Sigmoid colon (tissue), 6 donors: ENCODE measurements at regions not wholly inside any gene's neighbourhood (a gene's known extent, or its start where the extent isn't known, plus 50 kb on each side); places are given as distances from the start of the nearest gene placed in this dataset.

Experiments
- DNase-seq: peaks from one replicate; pipeline ENCODE4 v3.0.0-alpha.2; 2019
- H3K27ac ChIP-seq, 4 donors: fragments of 200-600 bp; sonication (generic); one replicate each; pipeline ENCODE4 v1.5.1; 2016 to 2019; ENCODE audit warnings: mild to moderate bottlenecking in 1 of 4
- H3K27me3 ChIP-seq, 3 donors: fragments of 200-600 bp; sonication (generic); one replicate each; pipeline ENCODE4 v1.5.1; 2019; ENCODE audit warnings: mild to moderate bottlenecking in 1 of 3
- H3K36me3 ChIP-seq, 4 donors: fragments of 200-600 bp; sonication (generic); one replicate each; pipeline ENCODE4 v1.5.1; 2016 to 2019
- H3K4me1 ChIP-seq, 4 donors: fragments of 200-600 bp; sonication (generic); one replicate each; pipeline ENCODE4 v1.5.1; 2017 to 2019
- H3K4me3 ChIP-seq, 4 donors: fragments of 200-600 bp; sonication (generic); one replicate each; pipeline ENCODE4 v1.5.1; 2017 to 2019; ENCODE audit warnings: mild to moderate bottlenecking in 2 of 4, moderate library complexity in 1 of 4
- H3K9me3 ChIP-seq, 4 donors: fragments of 200-600 bp in 3 of 4; sonication (generic) in 3 of 4; one replicate each; pipeline versions ENCODE4 v1.5.1 to v1.6.1; 2013 to 2019
- CTCF ChIP-seq, 4 experiments: fragments of 450-650 bp in 3 of 4; fragments of 200-600 bp in 1 of 4; IDR thresholded peaks; one replicate each; pipeline ENCODE4 v1.5.1; 2016 to 2019; ENCODE audit warnings: antibody characterized with exemption in 4 of 4, mild to moderate bottlenecking in 3 of 4, moderate library complexity in 2 of 4
- EP300 ChIP-seq, 4 donors: sonication (generic); formaldehyde crosslinking; IDR thresholded peaks; one replicate each; pipeline ENCODE4 v1.6.1; 2017; ENCODE audit warnings: antibody characterized with exemption in 4 of 4
- POLR2A ChIP-seq, 2 donors: fragments of 450-650 bp; IDR thresholded peaks; one replicate each; pipeline ENCODE4 v1.6.1; 2016; ENCODE audit warnings: antibody characterized with exemption in 2 of 2, mild to moderate bottlenecking in 2 of 2, moderate library complexity in 2 of 2
- POLR2AphosphoS5 ChIP-seq, 4 donors: sonication (generic); formaldehyde crosslinking; IDR thresholded peaks; one replicate each; pipeline ENCODE4 v1.6.1; 2017; ENCODE audit warnings: antibody characterized with exemption in 4 of 4
- WGBS, 2 donors: extraction: QIAGEN DNeasy Blood & Tissue Kit; methylation state at CpG; one replicate each; pipeline ENCODE4 v1.1.7; 2013; 5-methylcytosine and 5-hydroxymethylcytosine counted together
- intact Hi-C: fragments of 100-400 bp; cut with DNase I; formaldehyde crosslinking; loops from one replicate; pipeline ENCODE4 v1.15.1; 2023
- donor health status: healthy with polysubstance abuse.
- donor health status: healthy.

DNA sequence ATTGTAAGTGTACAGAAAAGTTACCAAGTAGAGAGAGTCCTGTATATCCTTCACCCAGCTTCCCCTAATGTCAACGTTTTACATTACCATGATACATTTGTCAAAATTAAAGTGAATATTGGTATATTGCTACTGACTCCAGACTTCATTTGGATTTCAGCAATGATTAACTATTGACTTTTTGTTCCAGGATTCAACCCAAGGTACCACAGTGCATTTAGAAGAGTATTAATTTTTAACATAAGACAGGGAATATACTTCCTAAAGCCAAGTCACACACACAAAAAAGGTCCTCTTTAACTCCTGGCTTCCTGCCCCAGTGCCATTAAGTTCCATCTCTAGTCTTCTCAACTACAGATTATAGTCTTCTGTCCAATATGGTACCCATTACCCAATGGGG is 75.5 kb upstream of the RBM19 start:
- H3K27ac ChIP-seq: no peak overlapping the region
- H3K27me3 ChIP-seq: peaks cover 0 to 22% (median 0%) of the 10 kb centered on the region in 3 donors
- H3K4me1 ChIP-seq: no peaks in the 10 kb centered on the region
- 61 to 75% methylated on average over 1 of the region's 1 CpG for WGBS, 2 donors
- H3K9me3 ChIP-seq: no peaks in the 10 kb centered on the region
- no peak for TF ChIP-seq CTCF (IDR thresholded peaks at IDR 0.05)
- no peak for TF ChIP-seq POLR2A (IDR thresholded peaks at IDR 0.05)
- no peak for TF ChIP-seq EP300 (IDR thresholded peaks at IDR 0.05)
- TF ChIP-seq POLR2AphosphoS5 (IDR thresholded peaks at IDR 0.05): no peak
- no peak for DNase-seq
- no peaks in the 10 kb centered on the region for H3K36me3 ChIP-seq
- intact Hi-C loops: no loop called here
- no peak overlapping the region for H3K4me3 ChIP-seq

GRCh38 chr12:114041136-114041535 is 75.0 kb upstream of the RBM19 start:
- Histone ChIP-seq H3K4me3 (no peak overlapping the region), H3K4me1 (no peaks in the 10 kb centered on the region), H3K27ac (no peak overlapping the region), H3K9me3 (no peaks in the 10 kb centered on the region), H3K36me3 (no peaks in the 10 kb centered on the region), H3K27me3 (peaks cover 0 to 18% (median 0%) of the 10 kb centered on the region in 3 donors)
- TF ChIP-seq CTCF (IDR thresholded peaks at IDR 0.05) (no peak), POLR2A (IDR thresholded peaks at IDR 0.05) (no peak), EP300 (IDR thresholded peaks at IDR 0.05) (no peak), POLR2AphosphoS5 (IDR thresholded peaks at IDR 0.05) (no peak)
- intact Hi-C loops: no loop called here
- WGBS, 2 donors: 83 to 86% methylated on average over 6 of the region's 6 CpGs
- DNase-seq: no peak

- H3K9me3 ChIP-seq: no peaks in the 10 kb centered on the region
- H3K4me1 ChIP-seq: no peaks in the 10 kb centered on the region
- TF ChIP-seq POLR2A (IDR thresholded peaks at IDR 0.05) (no peak), EP300 (IDR thresholded peaks at IDR 0.05) (no peak), POLR2AphosphoS5 (IDR thresholded peaks at IDR 0.05) (no peak), CTCF (IDR thresholded peaks at IDR 0.05) (no peak)
- H3K27me3 ChIP-seq: peaks cover 0 to 10% (median 0%) of the 10 kb centered on the region in 3 donors
- H3K27ac ChIP-seq: no peak overlapping the region
- intact Hi-C loops: no loop called here
- H3K36me3 ChIP-seq: no peaks in the 10 kb centered on the region
- no peak overlapping the region for H3K4me3 ChIP-seq
- 89 to 95% methylated on average over 3 of the region's 3 CpGs for WGBS, 2 donors
- DNase-seq: no peak
Measured at GRCh38 chr12:114038962-114039361, 72.8 kb upstream of the RBM19 start.

GRCh38 chr12:114032801-114033200 is 66.7 kb upstream of the RBM19 start:
- Histone ChIP-seq H3K27me3 (peaks cover 0 to 10% (median 0%) of the 10 kb centered on the region in 3 donors), H3K4me1 (no peaks in the 10 kb centered on the region), H3K27ac (no peak overlapping the region), H3K9me3 (no peaks in the 10 kb centered on the region), H3K4me3 (no peak overlapping the region), H3K36me3 (no peaks in the 10 kb centered on the region)
- intact Hi-C loops: no loop called here
- WGBS, 2 donors: 87 to 90% methylated on average over 3 of the region's 3 CpGs
- DNase-seq: no peak
- TF ChIP-seq CTCF (IDR thresholded peaks at IDR 0.05) (no peak), POLR2AphosphoS5 (IDR thresholded peaks at IDR 0.05) (no peak), POLR2A (IDR thresholded peaks at IDR 0.05) (no peak), EP300 (IDR thresholded peaks at IDR 0.05) (no peak)

DNA sequence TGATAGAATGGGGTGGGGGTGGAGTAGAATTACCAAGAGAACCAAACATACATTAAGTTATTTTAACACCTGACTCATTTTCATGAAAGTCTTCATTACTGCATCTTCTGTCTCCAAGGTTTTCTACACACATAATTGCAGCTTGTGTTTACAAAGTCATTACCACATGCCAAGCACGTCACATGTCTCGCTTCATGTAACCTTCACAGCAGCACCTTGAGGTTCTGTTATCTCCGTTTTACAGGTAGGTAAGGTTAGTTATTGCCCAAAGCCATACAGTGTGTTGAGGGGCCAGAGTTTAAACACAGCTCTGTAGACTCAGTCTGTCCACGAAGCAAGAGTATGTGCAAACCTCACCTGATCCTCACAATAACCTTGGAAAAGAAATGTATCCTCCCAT is 64.3 kb upstream of the RBM19 start:
- TF ChIP-seq POLR2AphosphoS5 (IDR thresholded peaks at IDR 0.05) (no peak), EP300 (IDR thresholded peaks at IDR 0.05) (no peak)
- H3K27me3 ChIP-seq: peaks cover 0 to 5% (median 0%) of the 10 kb centered on the region in 3 donors
- intact Hi-C loops: no loop called here

More for the DNA sequence above, 64.3 kb upstream of the RBM19 start:
- Histone ChIP-seq H3K4me1 (no peaks in the 10 kb centered on the region), H3K36me3 (no peaks in the 10 kb centered on the region), H3K27ac (no peak overlapping the region), H3K4me3 (no peak overlapping the region), H3K9me3 (peaks cover 0 to 3% (median 0%) of the 10 kb centered on the region in 4 donors)
- DNase-seq: no peak
- WGBS, 2 donors: 15 to 62% methylated on average over 4 of the region's 4 CpGs
